ENCODE measurements at regions not wholly inside any gene's neighbourhood (a gene's known extent, or its start where the extent isn't known, plus 50 kb on each side); places are given as distances from the start of the nearest gene placed in this dataset.

DNA sequence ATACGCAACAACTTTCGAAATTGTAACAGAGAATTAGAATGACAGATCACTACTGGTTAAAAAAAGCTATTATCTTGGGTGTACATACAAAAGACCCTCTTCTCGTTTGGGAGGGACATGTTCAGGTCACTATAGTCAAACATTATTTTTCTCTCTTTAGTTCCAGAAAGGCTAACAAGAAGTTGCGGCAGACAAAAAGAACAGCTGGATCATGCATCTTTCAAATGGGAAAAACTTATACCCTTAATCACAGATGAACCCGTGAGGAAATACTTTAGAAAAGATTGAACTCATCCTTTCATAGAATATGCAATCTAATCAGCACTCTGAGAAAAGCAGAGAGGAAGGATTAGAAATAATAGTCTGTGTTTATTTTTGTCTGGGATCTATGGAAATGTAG is 72.5 kb downstream of the EVX1 start:
- TF ChIP-seq, protein P1, sequence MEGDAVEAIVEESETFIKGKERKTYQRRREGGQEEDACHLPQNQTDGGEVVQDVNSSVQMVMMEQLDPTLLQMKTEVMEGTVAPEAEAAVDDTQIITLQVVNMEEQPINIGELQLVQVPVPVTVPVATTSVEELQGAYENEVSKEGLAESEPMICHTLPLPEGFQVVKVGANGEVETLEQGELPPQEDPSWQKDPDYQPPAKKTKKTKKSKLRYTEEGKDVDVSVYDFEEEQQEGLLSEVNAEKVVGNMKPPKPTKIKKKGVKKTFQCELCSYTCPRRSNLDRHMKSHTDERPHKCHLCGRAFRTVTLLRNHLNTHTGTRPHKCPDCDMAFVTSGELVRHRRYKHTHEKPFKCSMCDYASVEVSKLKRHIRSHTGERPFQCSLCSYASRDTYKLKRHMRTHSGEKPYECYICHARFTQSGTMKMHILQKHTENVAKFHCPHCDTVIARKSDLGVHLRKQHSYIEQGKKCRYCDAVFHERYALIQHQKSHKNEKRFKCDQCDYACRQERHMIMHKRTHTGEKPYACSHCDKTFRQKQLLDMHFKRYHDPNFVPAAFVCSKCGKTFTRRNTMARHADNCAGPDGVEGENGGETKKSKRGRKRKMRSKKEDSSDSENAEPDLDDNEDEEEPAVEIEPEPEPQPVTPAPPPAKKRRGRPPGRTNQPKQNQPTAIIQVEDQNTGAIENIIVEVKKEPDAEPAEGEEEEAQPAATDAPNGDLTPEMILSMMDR (CRISPR knock-in tag; IDR thresholded peaks at IDR 0.05) = no peak
- TF ChIP-seq SRF (IDR thresholded peaks at IDR 0.05; ENCODE audit: low read depth, low read length) (no peak), MTA1 (CRISPR knock-in tag; IDR thresholded peaks at IDR 0.05; ENCODE audit: borderline replicate concordance) (no peak)
- TF ChIP-seq, protein P2, sequence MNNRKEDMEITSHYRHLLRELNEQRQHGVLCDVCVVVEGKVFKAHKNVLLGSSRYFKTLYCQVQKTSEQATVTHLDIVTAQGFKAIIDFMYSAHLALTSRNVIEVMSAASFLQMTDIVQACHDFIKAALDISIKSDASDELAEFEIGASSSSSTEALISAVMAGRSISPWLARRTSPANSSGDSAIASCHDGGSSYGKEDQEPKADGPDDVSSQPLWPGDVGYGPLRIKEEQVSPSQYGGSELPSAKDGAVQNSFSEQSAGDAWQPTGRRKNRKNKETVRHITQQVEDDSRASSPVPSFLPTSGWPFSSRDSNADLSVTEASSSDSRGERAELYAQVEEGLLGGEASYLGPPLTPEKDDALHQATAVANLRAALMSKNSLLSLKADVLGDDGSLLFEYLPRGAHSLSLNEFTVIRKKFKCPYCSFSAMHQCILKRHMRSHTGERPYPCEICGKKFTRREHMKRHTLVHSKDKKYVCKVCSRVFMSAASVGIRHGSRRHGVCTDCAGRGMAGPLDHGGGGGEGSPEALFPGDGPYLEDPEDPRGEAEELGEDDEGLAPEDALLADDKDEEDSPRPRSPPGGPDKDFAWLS (CRISPR knock-in tag; IDR thresholded peaks at IDR 0.05; ENCODE audit: borderline replicate concordance) = no peak
